Nephron progenitor cell (in vitro differentiated cells): ENCODE measurements at regions not wholly inside any gene's neighbourhood (a gene's known extent, or its start where the extent isn't known, plus 50 kb on each side); places are given as distances from the start of the nearest gene placed in this dataset.
A peak's percentile ranks its signal among the peaks of the same experiment; 100 is the strongest.

ENCODE experiments used
- DNase-seq: peaks from one replicate; pipeline ENCODE4 v3.0.0; 2021
- H3K27ac Mint-ChIP-seq: 2 replicates; pipeline ENCODE4 v1.8.0; 2021; ENCODE audit warnings: mild to moderate bottlenecking, moderate library complexity, mixed read lengths
- H3K27me3 Mint-ChIP-seq: 2 replicates; pipeline ENCODE4 v1.8.0; 2021; ENCODE audit warnings: mild to moderate bottlenecking, low read depth, mixed read lengths; ENCODE audit not compliant: poor library complexity
- H3K36me3 Mint-ChIP-seq: 2 replicates; pipeline ENCODE4 v1.8.0; 2021; ENCODE audit warnings: low read depth, mixed read lengths
- H3K4me1 Mint-ChIP-seq: 2 replicates; pipeline ENCODE4 v1.8.0; 2021; ENCODE audit warnings: mixed read lengths
- H3K4me3 Mint-ChIP-seq: 2 replicates; pipeline ENCODE4 v1.8.0; 2021; ENCODE audit warnings: mild to moderate bottlenecking, moderate library complexity, mixed read lengths
- H3K9me3 Mint-ChIP-seq: 2 replicates; pipeline ENCODE4 v1.8.0; 2021; ENCODE audit warnings: mild to moderate bottlenecking, moderate library complexity, mixed read lengths
- CTCF ChIP-seq: fragments of 200-600 bp; sonication (generic); IDR thresholded peaks from 2 replicates; pipeline ENCODE4 v1.5.0; 2021; ENCODE audit warnings: antibody characterized with exemption

GRCh38 chr9:21576331-21577189 is 94.4 kb upstream of the IFNE start:
- Mint-ChIP-seq H3K9me3 (no peaks in the 10 kb centered on the region), H3K4me1 (peaks cover 14% of the 10 kb centered on the region), H3K36me3 (no peaks in the 10 kb centered on the region), H3K4me3 (no peak overlapping the region), H3K27ac (peak overlapping the region; percentile 76), H3K27me3 (peaks cover 7% of the 10 kb centered on the region)
- TF ChIP-seq CTCF: no peak
- DNase-seq: no peak

GRCh38 chr9:21579247-21579671 is 97.1 kb upstream of the IFNE start:
- H3K9me3 Mint-ChIP-seq: no peaks in the 10 kb centered on the region
- no peak for TF ChIP-seq CTCF
- H3K4me3 Mint-ChIP-seq: no peak overlapping the region
- H3K36me3 Mint-ChIP-seq: no peaks in the 10 kb centered on the region
- no peak for DNase-seq
- H3K4me1 Mint-ChIP-seq: peaks cover 14% of the 10 kb centered on the region
- H3K27me3 Mint-ChIP-seq: peaks cover 3% of the 10 kb centered on the region
- no peak overlapping the region for H3K27ac Mint-ChIP-seq

- TF ChIP-seq CTCF: no peak
- no peaks in the 10 kb centered on the region for H3K9me3 Mint-ChIP-seq
- peaks cover 3% of the 10 kb centered on the region for H3K27me3 Mint-ChIP-seq
- no peak overlapping the region for H3K4me3 Mint-ChIP-seq
- H3K27ac Mint-ChIP-seq: no peak overlapping the region
- no peaks in the 10 kb centered on the region for H3K36me3 Mint-ChIP-seq
- H3K4me1 Mint-ChIP-seq: peaks cover 14% of the 10 kb centered on the region
- no peak for DNase-seq
Observed at GRCh38 chr9:21579743-21580142, 97.6 kb upstream of the IFNE start.

GRCh38 chr9:21580636-21581378 is 98.7 kb upstream of the IFNE start:
- H3K27me3 Mint-ChIP-seq: no peaks in the 10 kb centered on the region
- no peak for DNase-seq
- no peaks in the 10 kb centered on the region for H3K36me3 Mint-ChIP-seq
- H3K4me1 Mint-ChIP-seq: peaks cover 14% of the 10 kb centered on the region
- H3K27ac Mint-ChIP-seq: no peak overlapping the region
- TF ChIP-seq CTCF: no peak
- no peak overlapping the region for H3K4me3 Mint-ChIP-seq
- no peaks in the 10 kb centered on the region for H3K9me3 Mint-ChIP-seq

GRCh38 chr9:21583628-21584377 is 101.7 kb upstream of the IFNE start:
- Mint-ChIP-seq H3K36me3 (no peaks in the 10 kb centered on the region), H3K27ac (no peak overlapping the region), H3K4me1 (no peaks in the 10 kb centered on the region), H3K4me3 (no peak overlapping the region), H3K9me3 (no peaks in the 10 kb centered on the region), H3K27me3 (no peaks in the 10 kb centered on the region)
- DNase-seq: no peak
- TF ChIP-seq CTCF: no peak
